Suppressor macrophage (primary cell): ENCODE measurements at regions not wholly inside any gene's neighbourhood (a gene's known extent, or its start where the extent isn't known, plus 50 kb on each side); places are given as distances from the start of the nearest gene placed in this dataset.
"Not testable (repeated sequence)": the region's sequence is repeated elsewhere in the genome, so short reads cannot be mapped to it uniquely, and the experiment has no call there.

ENCODE experiments used
- DNase-seq, 4 experiments: peaks; one replicate each; pipeline ENCODE4 v3.0.0-alpha.2; 2020 to 2022

DNA sequence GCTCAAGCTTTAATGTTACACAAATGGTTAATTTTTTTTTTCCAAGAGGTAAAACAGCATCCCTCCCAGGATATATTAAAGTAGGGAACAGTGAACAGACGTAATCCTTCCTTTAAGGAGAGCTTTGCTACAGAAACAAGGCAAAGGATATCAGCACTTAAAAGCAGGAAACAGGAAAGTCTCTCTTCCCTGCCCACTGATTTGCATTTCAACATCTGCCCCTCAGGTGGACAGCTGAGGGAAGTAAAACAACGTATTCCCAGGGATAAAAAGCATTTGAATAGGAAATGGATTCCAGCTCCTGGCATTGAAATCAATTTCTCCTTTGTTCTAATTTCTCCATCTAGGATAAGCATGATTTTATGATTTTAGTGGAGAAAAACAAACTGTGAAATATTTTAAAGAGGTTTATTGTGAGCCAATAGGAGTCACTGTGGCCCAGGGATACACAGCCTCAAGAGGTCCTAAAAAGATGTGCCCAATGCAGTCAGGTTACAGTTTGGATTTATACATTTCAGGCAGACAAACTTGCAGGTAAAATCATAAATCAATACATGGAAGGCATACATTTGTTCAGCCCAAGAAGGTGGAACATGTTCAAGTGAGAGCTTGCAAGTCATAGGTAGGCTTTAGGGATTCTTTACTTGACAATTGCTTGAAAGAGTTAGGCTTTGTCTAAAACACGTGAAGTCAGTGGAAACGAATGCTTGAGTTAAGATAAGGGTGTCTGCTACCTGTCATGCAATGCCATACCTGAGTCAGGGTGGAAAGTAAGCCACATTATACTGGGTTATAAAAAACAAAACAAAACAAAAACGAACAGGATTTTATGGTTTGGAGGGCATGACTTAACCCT lies 286.2 kb upstream of the VWC2 start:
- no peak for DNase-seq

DNA sequence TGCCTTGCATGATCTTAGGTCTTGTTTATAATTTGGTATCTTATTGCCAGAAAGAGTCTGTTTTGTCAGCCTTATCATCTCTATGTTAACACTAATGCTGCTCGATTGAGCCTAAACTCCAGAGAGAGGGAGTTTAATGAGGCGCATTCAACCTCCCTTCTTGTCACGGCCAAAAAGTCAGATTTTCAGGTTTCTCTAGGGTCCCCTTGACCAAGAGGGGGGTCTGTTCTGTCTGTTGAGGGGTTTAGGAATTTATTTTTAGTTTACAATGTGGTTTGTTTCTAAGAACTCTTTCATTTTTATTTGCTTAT lies 285.7 kb upstream of the VWC2 start:
- no peak for DNase-seq

DNA sequence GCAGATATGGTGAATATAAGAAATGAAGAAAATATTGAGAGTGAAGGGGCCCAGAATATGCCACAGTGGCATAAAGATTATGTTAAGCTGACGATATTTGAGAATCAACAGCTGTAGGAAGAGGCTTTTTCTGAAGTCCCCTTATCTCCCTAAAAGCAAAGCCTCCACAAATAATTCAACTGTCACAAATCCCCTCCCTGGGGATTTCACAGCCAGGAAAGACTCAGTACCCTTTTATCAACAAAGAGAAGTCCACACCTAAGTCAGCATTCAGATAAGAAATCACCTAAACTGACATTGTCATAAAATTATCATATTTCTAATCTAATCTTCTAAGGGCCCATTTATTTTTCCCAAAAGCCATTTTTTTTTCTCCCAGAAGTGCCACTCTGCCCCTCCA lies 284.9 kb upstream of the VWC2 start:
- no peak for DNase-seq

DNA sequence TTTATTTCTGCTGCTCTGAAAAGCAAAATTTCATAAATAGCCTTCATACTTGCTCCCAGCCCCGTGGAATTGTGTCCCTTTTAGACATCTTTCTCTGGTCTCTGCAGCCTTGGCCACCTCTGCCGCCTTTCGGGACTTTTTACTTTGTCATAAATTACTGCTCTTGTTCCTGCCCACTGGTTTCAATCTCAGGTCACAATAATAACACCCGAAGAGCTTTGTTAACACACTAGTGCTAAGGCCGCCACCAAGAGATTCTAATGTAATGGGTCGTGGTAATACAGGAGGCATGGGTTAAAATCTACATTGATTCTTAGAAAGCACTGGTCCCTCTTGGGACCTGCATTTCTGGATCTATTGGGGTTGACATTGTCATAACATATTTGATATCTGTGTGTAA lies 276.0 kb upstream of the VWC2 start:
- DNase-seq = no peak

DNA sequence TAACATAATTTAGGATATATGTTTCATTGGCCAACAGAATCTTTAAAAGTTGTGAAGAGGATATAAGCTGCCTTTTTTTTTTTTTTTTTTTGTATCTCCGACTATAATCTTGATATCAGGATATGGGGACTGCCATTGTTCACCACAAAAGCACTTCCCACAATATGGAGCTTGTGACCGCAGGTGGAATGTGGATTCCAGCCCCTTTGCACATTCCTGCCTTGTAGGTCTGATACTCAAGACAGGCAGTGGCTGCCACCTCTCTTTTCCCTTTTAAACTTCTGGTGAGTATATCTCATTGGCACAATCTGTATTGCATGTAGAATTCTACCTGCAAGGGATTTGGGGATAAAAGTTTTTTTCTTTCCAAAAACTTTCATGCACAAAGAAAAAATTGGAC lies 272.7 kb upstream of the VWC2 start:
- DNase-seq = no peak

DNA sequence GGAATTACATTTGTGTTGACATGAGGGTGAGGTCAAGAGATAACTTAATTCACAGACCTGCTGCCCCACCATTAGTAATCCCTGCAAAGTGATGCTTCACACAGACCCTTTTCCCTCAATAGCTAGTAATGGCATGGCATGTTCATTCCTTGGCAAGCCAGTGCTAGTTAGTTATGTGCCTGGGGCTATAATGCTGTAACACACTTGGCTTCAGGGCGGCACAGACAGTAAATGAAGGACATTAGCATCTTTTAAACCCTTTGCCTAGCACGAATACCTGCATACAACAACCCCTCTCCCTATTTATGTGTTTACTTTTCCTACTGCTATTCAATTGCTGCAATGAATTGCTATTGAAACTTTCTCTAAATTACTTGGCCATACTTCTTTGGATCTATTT lies 266.2 kb upstream of the VWC2 start:
- not testable (repeated sequence) for DNase-seq

DNA sequence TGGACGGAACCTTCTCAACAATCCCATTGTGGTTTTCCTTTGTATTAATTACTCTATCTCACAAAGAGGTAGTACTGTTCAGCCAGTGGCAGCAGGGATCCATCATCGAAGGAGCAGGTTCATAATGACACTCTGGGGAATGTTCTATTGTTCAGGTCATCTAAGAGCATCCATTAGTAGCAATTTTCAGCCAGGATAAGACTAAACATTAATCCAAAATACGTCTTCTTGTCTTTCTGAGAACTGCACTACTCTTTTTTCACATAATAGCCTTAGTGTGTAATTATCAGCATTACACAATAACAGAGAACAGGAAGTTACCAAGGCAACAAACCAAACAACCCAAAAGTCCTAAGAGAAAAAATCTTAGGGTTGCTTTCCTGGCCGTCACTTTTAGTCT lies 259.5 kb upstream of the VWC2 start:
- peak in 2 of 4 experiments; percentile 12 to 41 for DNase-seq

DNA sequence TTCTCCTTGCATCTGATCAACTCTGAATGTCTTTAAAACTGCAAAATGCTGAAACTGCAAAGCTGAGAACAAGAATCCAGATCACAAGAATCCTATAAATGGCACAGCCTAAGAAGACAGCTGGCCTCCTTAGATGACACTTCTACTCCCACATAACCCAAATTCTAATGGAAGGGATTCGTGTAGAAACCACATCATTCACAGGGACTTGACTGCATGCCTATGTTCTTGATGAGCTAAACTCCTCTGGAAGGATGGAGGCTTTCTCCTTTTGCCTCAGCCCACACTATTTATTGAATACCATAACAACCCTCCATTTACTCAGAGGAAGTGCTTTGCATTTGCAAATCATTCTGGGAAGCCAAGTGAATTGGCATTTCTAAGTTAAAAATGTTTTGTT lies 252.5 kb upstream of the VWC2 start:
- no peak for DNase-seq

DNA sequence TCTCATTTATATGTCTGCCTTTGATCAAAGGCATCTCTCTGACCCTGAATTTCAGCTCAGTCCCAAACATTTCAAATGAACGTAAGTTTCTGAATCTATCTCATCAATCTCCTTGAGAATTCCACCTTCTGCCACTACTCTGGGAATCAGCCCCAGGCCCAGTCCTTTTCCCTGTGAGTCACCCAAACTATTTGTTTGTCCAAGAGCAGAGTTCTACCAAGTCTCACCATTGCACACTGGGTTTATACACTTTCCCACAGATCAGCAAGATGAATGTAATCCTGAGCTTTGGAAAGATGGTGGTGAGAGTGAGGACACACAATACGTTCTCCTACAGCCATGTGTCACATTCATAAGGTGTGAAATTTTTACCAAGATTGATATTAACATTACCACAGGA lies 251.3 kb upstream of the VWC2 start:
- no peak for DNase-seq

DNA sequence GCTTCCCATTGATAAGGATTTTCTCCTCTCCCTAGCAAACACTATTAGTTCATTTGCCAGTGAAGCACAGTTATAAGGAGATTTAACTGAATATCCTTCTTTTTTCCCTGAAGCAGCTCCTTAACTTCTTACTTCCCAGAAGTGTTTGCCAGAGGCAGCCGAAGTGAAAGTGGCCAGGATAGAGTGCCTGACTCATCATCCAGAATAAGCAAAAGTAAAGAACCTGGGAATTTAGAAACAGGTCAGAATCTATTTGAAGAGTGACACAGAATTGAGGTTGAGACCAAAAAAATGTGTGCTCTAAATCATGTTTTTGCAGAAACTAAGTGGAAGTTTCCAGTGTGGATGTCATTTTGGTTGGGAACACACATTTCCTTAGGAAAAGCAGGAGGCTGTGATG lies 249.6 kb upstream of the VWC2 start:
- DNase-seq = no peak

DNA sequence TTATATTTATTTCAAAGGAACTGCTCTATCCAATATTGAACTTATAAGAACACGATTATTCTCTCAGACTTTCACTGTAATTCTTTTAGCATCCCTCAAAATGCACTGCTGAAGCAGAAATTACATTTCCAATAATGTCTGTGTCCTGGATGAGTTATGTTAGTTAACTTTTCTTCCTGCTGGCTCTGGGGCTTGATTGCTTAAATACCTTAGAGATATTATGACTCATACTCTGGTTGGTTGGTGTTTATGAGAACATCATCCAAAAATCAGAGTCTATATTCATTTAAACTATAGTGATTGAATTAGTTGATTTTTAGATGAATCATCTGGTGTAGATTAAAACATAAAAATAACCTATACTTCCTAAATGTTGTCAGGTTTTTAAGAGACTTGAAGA lies 246.3 kb upstream of the VWC2 start:
- no peak for DNase-seq

DNA sequence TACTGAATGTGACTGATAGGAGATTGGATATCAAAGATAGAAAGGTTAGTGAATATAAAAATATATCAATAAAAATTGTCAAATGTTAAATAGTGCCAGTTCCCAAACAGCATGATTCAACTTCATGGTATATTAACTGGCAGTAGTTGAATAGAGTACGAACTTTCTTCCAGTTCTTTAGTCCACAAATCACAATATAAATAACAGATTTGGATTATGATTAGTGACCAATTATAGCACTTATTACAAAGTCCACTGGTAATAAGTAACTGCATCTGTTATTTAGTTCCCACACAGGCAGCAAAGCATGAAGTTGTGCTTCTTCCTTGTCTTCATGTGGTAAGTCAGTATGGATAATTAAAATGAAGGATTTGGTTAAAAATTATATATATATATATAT lies 243.0 kb upstream of the VWC2 start:
- DNase-seq = no peak

DNA sequence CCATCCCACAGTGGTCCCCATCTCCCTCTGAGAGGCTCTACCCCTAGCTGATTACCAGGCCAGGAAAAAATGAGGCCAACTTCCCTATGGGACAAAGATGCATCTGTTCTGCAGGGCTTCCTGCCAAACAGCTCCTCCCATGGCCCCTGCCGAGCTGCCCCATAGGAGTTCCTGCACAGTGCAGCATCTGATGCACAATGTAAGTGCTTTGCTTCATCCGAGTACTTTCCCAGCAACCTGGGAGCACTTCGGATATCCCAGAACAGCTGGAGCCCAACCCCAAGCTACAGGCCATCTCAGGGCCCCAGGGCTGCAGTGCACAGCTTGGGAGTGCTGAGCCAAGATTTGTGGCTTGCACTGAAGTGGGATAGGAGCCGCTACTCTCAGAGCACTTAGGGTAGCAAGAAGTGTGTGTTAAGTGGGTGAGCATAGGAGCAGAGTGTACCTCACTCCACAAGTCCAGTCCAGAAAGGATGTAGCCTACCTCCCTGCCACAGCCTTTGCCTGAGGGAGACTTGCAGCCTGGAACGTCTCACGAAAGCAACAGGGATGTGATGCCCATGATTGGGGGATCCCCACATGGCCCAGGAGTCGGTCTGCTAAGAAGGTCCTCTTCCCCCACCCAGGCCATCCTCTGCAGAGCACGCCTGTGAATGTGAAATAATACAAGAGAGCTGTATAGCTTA lies 209.6 kb upstream of the VWC2 start:
- DNase-seq = no peak

DNA sequence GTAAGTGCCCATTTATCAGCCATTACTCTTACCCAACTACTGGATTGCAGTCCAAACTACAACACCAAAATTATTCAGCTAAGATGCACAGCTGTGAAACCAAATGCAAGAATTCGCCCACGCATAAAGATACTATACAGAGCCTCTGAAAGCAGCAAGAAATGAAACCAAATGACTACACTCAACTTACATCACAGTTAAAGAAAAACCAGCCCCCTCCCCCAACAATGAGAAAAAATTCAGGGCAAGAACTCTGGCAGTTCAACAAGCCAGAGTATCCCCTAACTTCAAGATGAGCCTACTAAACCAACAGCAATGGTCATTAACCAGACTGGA lies 209.1 kb upstream of the VWC2 start:
- no peak for DNase-seq

DNA sequence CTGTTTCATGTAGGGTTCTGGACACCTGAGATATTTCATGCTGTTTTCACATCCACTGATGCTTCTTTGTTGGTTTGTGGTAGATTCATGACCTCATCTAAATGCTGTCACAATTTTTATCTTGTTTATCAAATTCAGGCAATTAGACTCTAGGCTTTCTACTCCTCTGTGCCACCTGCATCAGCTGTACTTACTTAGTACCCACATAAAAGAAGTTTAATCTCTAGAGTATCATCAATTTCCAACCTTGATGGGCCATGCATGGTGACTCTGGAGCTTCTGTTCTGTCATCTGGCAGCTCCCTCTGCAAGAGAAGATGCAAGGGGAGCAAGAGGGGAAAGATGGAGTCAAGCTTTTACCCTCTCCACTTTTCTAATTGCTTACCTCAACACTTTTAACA lies 195.9 kb upstream of the VWC2 start:
- DNase-seq = no peak

DNA sequence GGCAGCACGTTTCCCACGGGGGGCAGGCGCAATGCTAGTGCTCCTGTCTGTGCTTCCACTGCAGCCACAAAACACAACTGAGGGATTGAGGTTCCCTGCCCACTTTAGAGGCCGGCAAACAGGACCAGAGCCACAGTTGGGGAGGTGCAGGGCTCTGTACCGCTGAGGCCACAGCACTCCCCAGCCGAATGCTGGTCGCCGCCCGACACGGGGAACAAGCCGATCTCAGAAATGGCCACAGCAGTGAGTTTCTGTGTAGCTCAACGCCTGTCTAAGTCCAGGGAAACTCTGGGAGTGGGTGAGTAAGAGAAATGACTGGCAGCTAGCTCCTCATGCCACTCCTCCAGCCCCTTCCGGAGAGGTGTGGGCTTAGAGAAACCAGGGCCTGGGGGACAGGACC lies 194.0 kb upstream of the VWC2 start:
- DNase-seq = no peak

DNA sequence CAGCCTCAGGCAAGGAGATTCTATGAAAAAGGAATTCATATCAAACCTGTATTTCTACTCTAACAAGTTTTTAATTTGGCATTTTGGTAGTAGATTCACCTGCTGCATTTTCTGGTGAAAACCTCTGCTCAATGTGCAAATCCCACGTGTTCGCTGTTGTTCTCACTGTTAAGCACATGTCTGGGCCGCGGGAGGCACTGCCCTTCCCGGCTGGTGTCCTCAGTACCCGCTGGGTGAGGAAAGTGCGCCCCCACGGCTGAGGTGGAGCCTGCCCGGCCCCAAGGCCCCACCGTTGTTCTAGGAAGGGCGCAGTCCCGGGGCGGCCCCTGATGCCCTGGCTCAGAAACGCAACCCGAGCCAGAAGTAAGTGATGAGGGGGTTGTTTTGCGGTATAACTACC lies 193.4 kb upstream of the VWC2 start:
- no peak for DNase-seq

DNA sequence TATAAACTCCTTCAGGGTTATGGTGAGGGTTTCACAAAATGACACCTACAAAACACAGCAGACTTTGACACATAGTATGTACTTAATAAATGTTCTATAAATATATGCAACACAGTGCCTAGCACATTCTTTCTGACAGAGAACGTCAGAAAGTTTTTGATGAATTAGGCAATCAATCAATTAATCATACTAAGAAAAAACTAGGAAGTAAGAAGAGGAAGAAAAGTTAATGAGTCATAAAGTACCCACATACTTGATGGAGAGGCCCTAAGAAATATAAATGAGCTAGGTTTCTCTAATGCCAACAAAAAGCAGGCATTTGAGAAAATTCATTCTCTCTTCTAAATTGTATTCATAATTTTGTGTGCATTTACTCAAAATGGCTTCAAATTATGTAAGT lies 192.7 kb upstream of the VWC2 start:
- DNase-seq = peak in 2 of 4 experiments; percentile 47 to 57

DNA sequence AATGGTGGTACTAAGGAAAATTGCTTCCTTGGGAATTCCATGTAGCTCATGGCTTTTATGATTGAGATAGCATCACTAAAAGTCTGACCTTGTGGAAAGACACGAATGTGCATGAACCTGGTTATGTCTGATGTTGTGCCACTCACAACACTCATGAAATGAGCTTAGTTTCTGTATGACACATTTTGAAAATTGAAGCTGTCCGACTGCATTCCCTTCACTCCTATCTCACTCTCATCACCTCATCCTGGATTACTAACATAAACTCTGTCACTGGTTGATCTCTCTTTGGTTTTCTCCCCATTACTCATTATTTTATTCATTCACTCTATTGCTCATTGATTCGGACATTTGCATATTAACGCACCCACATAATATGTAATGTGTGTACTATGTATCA lies 190.0 kb upstream of the VWC2 start:
- DNase-seq = no peak

DNA sequence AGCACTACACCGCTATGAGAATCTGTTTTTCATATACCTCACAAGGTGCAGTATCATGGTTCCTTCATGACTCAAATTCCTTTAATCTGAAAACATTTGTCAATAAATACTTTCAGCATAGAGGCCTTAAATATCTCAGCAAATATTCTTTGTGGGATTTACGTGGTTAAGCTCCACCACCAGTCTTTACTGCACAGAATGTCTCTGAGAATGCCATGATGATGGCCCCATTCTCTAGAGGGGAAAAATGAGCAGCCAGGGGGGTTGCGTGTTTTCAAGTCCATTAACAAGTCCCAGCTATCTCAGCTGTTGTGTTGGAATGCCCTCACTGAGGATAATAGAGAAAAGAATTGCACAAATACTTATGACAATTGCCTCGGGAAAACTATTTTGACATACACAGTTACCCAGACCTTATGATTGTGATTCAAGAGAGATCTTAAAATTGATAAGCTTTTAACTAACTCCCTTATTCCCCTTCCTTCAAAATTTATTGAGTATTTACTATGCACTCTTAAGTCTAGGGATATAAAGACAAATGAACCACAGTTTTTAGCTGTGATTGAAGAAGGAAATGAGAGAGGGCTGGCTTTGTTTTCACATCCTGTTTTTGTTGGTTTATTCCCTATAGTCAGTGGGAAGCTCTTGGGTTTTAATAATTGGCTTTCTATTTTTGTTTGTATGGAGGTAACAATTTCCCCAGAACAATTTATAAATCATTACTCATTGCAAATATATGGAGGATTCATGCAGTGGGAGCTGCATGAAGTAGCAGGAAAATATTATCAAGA lies 176.5 kb upstream of the VWC2 start:
- peak in 2 of 4 experiments; percentile 5 to 38 for DNase-seq

DNA sequence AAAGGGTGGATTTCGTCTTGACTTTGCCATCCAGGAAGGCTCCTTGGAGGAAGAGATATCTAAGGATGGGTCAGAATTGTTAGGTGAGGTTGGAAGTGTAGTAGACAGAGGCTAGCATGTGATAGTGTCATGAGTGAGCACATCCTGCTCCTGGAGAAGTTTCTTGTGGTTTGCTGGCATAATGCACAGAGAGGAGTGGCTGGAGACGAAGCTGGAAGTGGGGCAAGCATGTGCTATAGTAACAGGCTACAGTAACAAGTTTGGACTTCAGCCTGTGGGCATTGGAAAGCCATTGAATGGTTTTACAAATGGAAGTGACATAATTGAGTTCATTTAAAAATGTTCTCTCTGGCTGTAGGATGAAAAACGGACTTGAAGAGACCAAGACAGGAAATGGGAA lies 175.6 kb upstream of the VWC2 start:
- DNase-seq = peak; percentile 9 to 59 (median 36)

DNA sequence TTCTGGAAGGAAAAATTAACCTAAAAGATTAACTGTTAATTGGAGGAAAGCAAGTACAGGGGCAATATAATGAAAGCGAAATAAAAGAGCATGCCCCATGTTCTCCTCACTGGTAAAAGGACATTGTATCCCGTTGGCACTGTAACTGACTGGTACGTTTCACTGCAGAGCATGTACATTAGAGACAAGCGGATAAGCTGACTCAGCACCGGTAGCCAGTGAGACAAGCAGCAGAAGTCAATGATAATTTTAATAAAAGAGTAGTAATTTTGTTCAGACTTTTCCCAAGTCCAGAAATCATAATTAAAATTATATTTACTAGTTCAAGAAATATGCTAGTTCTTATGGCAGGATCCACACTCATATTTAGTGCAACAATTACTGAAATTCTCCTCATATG lies 161.5 kb upstream of the VWC2 start:
- no peak for DNase-seq

DNA sequence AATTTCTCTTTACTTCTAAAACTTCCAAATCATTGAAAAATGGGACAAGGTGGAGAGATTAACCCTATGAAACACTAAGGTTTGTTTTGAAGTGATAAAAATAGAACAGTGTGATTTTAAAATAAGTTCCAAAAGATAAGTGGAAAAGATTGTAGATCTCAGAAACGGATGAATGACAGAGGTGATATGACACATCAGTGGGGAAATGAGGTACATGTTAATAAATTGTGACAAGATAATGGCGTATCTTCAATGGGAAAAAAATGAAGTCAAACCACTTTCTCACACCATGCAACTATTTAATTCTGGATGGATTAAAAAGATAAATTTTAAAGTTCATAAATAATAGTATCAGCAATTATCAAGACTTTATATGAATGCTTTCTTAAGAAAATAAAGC lies 159.7 kb upstream of the VWC2 start:
- no peak for DNase-seq

DNA sequence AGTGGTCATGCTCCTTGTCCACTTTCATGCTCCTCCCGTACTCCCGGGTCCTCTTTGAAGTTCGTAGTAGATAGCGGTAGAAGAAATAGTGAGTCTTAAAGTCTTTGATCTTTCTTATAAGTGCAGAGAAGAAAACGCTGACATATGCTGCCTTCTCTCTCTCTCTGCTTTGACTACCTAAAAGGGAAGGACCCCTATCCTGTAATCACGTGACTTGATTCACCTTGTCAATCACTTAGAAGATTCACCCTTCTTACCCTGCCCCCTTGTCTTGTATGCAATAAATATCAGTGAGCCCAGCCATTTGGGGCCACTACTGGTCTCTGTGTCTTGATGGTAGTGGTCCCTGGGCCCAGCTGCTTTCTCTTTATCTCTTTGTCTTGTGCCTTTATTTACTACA lies 158.5 kb upstream of the VWC2 start:
- not testable (repeated sequence) for DNase-seq
